ENCODE measurements at regions not wholly inside any gene's neighbourhood (a gene's known extent, or its start where the extent isn't known, plus 50 kb on each side); places are given as distances from the start of the nearest gene placed in this dataset.

GRCh38 chr4:162984621-162985020 lies 182.1 kb downstream of the NAF1 start:
- Histone ChIP-seq H3K27me3 (ENCODE audit: low read depth, low read length) (no peaks in the 10 kb centered on the region), H3K27ac (ENCODE audit: low read length) (no peak overlapping the region), H3K4me1 (ENCODE audit: low read length) (peaks cover 10% of the 10 kb centered on the region), H3K9me3 (ENCODE audit: insufficient read depth, low read length) (no peaks in the 10 kb centered on the region), H4K20me1 (ENCODE audit: insufficient read depth, low read length) (no peaks in the 10 kb centered on the region), H3K4me2 (ENCODE audit: low read length) (no peak overlapping the region), H3K79me2 (ENCODE audit: low read length) (no peaks in the 10 kb centered on the region), H2AFZ (ENCODE audit: low read depth, low read length) (no peak overlapping the region), H3K4me3 (ENCODE audit: low read length) (no peak overlapping the region), H3K9ac (ENCODE audit: low read length) (no peak overlapping the region), H3K36me3 (replicated peaks; ENCODE audit: low read depth, low read length) (no peaks in the 10 kb centered on the region)
- TF ChIP-seq CTCF (IDR thresholded peaks at IDR 0.05; ENCODE audit: low read depth, low read length), result no peak

GRCh38 chr4:162981823-162982222 lies 184.9 kb downstream of the NAF1 start:
- no peak overlapping the region for H3K4me3 ChIP-seq (ENCODE audit: low read length)
- no peak overlapping the region for H2AFZ ChIP-seq (ENCODE audit: low read depth, low read length)

GRCh38 chr4:162978398-162978797 lies 188.3 kb downstream of the NAF1 start:
- TF ChIP-seq CTCF (IDR thresholded peaks at IDR 0.05; ENCODE audit: low read depth, low read length) (no peak), EZH2phosphoT487 (IDR thresholded peaks at IDR 0.05; ENCODE audit: low read depth) (no peak)
- H2AFZ ChIP-seq (ENCODE audit: low read depth, low read length), result no peak overlapping the region
- H3K79me2 ChIP-seq (ENCODE audit: low read length), result no peaks in the 10 kb centered on the region
- no peaks in the 10 kb centered on the region for H3K4me1 ChIP-seq (ENCODE audit: low read length)
- no peaks in the 10 kb centered on the region for H3K36me3 ChIP-seq (replicated peaks; ENCODE audit: low read depth, low read length)
- H3K9ac ChIP-seq (ENCODE audit: low read length), result no peak overlapping the region
- no peak overlapping the region for H3K4me2 ChIP-seq (ENCODE audit: low read length)
- H3K4me3 ChIP-seq (ENCODE audit: low read length), result no peak overlapping the region
- no peak overlapping the region for H3K27ac ChIP-seq (ENCODE audit: low read length)
- H3K9me3 ChIP-seq (ENCODE audit: insufficient read depth, low read length), result no peaks in the 10 kb centered on the region
- H3K27me3 ChIP-seq (ENCODE audit: low read depth, low read length), result no peaks in the 10 kb centered on the region
- H4K20me1 ChIP-seq (ENCODE audit: insufficient read depth, low read length), result no peaks in the 10 kb centered on the region

More at GRCh38 chr4:162981823-162982222, 184.9 kb downstream of the NAF1 start:
- Histone ChIP-seq H3K9me3 (ENCODE audit: insufficient read depth, low read length) (no peaks in the 10 kb centered on the region), H3K79me2 (ENCODE audit: low read length) (no peaks in the 10 kb centered on the region), H3K4me2 (ENCODE audit: low read length) (no peak overlapping the region), H3K36me3 (replicated peaks; ENCODE audit: low read depth, low read length) (no peaks in the 10 kb centered on the region), H3K27me3 (ENCODE audit: low read depth, low read length) (no peaks in the 10 kb centered on the region), H3K27ac (ENCODE audit: low read length) (no peak overlapping the region), H3K4me1 (ENCODE audit: low read length) (peaks cover 10% of the 10 kb centered on the region), H3K9ac (ENCODE audit: low read length) (no peak overlapping the region), H4K20me1 (ENCODE audit: insufficient read depth, low read length) (no peaks in the 10 kb centered on the region)
- TF ChIP-seq CTCF (IDR thresholded peaks at IDR 0.05; ENCODE audit: low read depth, low read length) (no peak), EZH2phosphoT487 (IDR thresholded peaks at IDR 0.05; ENCODE audit: low read depth) (no peak)

GRCh38 chr4:162977788-162978187 lies 188.9 kb downstream of the NAF1 start:
- no peaks in the 10 kb centered on the region for H3K27me3 ChIP-seq (ENCODE audit: low read depth, low read length)
- TF ChIP-seq EZH2phosphoT487 (IDR thresholded peaks at IDR 0.05; ENCODE audit: low read depth) (no peak), CTCF (IDR thresholded peaks at IDR 0.05; ENCODE audit: low read depth, low read length) (no peak)
- H3K36me3 ChIP-seq (replicated peaks; ENCODE audit: low read depth, low read length), result no peaks in the 10 kb centered on the region
- no peaks in the 10 kb centered on the region for H3K9me3 ChIP-seq (ENCODE audit: insufficient read depth, low read length)
- no peak overlapping the region for H3K4me2 ChIP-seq (ENCODE audit: low read length)
- H3K79me2 ChIP-seq (ENCODE audit: low read length), result no peaks in the 10 kb centered on the region
- no peaks in the 10 kb centered on the region for H3K4me1 ChIP-seq (ENCODE audit: low read length)
- H3K27ac ChIP-seq (ENCODE audit: low read length), result no peak overlapping the region
- H2AFZ ChIP-seq (ENCODE audit: low read depth, low read length), result no peak overlapping the region
- no peak overlapping the region for H3K4me3 ChIP-seq (ENCODE audit: low read length)
- no peak overlapping the region for H3K9ac ChIP-seq (ENCODE audit: low read length)
- H4K20me1 ChIP-seq (ENCODE audit: insufficient read depth, low read length), result no peaks in the 10 kb centered on the region
